GM21528 (cell line): ENCODE measurements at regions not wholly inside any gene's neighbourhood (a gene's known extent, or its start where the extent isn't known, plus 50 kb on each side); places are given as distances from the start of the nearest gene placed in this dataset.
"Not testable (repeated sequence)": the region's sequence is repeated elsewhere in the genome, so short reads cannot be mapped to it uniquely, and the experiment has no call there.

ENCODE experiments used
- ATAC-seq: cut with Tn5 transposase; IDR thresholded peaks from one replicate; pipeline ENCODE4 v1.9.1; 2021; ENCODE audit warnings: mild to moderate bottlenecking, moderate library complexity; ENCODE audit not compliant: unreplicated experiment, low FRiP score

GRCh38 chr10:80697926-80698325, 160.2 kb downstream of the SH2D4B start:
- no peak for ATAC-seq

- ATAC-seq, result peak; percentile 88
These were observed 161.9 kb downstream of the SH2D4B start for GRCh38 chr10:80699602-80700039.

DNA sequence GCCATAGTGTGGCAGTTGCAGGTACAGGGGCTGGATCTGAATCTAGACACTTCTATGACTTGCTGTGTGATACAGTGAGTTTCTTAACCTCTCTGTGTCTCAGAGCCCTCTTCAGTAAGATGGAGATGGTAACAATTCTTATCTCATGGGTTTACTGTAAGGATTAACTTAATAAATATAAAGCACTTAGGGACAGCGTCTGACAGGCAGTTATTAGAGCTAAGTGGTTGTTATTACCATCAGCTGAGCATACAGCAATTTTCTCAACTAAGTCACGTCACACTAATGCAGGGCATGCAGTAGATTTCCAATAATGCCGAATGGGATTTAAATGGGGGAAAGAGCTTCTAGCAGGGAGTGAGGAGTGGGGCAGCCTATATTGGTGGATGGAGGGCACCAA, 162.6 kb downstream of the SH2D4B start:
- no peak for ATAC-seq

- no peak for ATAC-seq
These were observed 163.2 kb downstream of the SH2D4B start for GRCh38 chr10:80700760-80701444.

GRCh38 chr10:80701706-80702105, 164.0 kb downstream of the SH2D4B start:
- no peak for ATAC-seq

GRCh38 chr10:80702143-80702542, 164.4 kb downstream of the SH2D4B start:
- ATAC-seq, result no peak

GRCh38 chr10:80705899-80706298, 168.2 kb downstream of the SH2D4B start:
- ATAC-seq, result no peak

GRCh38 chr10:80708185-80708584, 170.5 kb downstream of the SH2D4B start:
- no peak for ATAC-seq

- no peak for ATAC-seq
These were observed 171.1 kb downstream of the SH2D4B start for GRCh38 chr10:80708808-80709207.

- no peak for ATAC-seq
These were observed 172.2 kb downstream of the SH2D4B start for GRCh38 chr10:80709866-80710265.

DNA sequence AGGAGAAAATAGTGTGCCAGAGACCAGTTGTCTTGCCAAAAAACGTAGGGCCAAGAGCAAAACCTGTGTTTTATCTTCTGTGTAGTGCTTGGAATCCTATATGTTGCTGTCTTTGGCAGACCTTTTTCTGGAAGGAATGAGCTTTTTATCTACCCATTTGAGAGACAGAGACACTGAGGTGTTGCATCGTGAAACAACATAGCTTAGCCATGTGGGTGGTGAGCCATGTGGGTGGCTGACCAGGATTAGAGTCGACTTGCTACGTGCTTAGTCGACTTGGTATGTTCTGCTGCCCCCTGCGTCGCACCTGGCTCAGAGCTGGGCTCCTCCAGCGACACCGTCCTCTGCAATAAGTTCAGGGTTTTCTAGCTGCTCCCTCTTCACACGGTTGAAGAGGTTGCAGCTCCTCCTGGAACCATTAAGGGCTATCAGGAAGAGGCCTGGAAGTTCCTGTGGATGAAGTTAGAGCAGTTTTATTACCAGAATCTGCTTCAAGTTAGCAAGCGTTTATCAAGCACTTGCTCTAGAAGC, 175.8 kb downstream of the SH2D4B start:
- ATAC-seq, result no peak

DNA sequence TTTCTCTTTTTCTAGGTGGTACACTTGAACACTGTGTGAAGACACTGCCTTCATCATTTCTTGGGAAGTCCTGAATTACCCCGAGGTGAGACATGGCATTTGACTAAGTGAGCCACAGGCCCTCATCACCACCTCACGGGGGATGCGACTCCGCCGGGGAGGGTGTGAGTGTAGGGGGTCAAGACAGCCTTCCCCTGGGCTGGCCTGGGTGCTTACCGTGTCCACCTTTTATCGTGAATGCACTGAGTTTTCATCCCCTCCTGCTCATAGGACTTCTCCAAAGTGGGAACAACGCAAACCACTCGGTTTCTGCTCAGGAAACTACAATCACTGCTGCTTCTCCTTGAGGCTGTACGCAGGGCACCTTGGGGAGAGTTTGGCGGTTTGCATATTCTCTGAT, 176.9 kb downstream of the SH2D4B start:
- no peak for ATAC-seq

- no peak for ATAC-seq
These were observed 180.3 kb downstream of the SH2D4B start for GRCh38 chr10:80718024-80718423.

- no peak for ATAC-seq
These were observed 182.2 kb downstream of the SH2D4B start for GRCh38 chr10:80719935-80720334.

DNA sequence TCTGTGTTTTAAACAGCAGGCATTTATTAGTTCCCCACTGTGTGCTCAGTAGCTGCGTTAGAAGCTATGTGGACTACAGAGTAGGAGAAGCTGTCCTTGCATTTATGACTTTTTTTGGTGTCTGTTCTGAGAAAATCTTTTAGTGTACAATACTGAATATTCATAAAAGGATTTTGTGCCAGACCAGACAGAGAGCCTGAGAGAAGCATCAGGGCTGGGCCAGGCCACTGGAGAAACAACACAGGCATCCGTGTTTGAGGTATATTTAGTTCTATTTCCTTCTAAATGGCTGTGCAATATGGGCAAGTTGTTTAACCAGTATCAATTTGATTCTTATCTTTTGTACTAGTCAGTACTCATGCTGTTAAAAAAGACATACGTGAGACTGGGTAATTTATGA, 182.8 kb downstream of the SH2D4B start:
- ATAC-seq, result no peak

GRCh38 chr10:80728354-80728753, 190.7 kb downstream of the SH2D4B start:
- not testable (repeated sequence) for ATAC-seq

DNA sequence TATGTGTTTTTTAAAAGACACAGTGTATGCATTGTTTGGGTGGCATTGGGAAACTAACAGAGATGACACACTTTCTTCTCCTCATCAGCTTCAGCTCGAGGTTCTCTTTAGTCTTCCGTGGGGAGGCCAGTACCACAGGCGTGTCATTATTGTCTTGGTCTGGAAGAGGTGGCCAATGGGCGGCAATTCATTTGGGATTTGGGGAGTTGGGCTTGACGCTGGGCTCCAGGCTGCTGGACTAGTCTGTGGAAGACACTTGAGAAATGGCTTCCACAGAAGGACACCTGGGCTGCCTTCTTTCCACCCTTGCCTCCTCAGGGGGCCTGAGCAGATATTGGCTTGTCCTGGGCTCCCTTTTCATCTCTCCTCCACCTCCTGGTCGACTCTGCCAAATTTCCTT, 192.2 kb downstream of the SH2D4B start:
- no peak for ATAC-seq

GRCh38 chr10:80730522-80730921, 192.8 kb downstream of the SH2D4B start:
- ATAC-seq, result no peak

DNA sequence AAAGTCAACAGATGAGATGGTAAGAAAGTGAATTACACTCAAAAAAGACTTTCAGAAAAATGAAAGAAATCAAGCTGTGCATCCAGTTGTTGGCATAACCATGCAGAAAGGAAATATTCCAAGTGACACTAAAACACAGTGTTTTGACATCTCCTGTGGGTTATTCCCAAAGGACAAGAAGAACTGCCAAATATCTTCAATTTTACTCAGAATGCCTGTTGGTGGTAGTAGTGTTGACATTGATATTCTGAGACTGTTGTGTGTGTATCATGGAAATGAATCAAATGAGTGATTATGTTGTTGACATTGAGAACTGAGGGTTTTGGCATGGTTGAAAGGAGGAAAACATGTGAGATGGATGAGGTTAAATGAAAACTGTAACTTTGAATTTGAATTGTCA, 196.9 kb downstream of the SH2D4B start:
- ATAC-seq, result no peak

DNA sequence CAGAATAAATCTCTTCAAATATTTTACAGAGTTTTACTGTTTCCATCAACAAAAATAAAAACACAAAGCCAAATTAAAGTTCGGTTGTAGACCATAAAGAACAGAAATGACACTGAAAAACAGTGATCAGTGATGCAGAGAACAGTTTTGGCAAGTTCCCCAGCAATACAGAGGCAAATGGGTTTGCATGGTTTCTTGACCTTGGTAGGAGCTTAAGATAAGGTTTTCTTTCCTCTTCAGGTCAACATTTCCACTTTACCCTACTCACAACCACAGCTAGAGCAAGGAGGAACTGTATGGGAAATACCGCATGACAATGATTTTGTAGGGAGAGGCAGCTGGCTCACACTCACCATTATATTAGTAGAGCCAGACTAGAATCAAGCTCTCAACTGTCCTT, 199.5 kb downstream of the SH2D4B start:
- no peak for ATAC-seq

GRCh38 chr10:80739328-80739727, 201.6 kb downstream of the SH2D4B start:
- ATAC-seq, result no peak

GRCh38 chr10:80739963-80740715, 202.4 kb downstream of the SH2D4B start:
- no peak for ATAC-seq
